Keratinocyte (primary cell): ENCODE measurements at regions not wholly inside any gene's neighbourhood (a gene's known extent, or its start where the extent isn't known, plus 50 kb on each side); places are given as distances from the start of the nearest gene placed in this dataset.

Source experiments
- DNase-seq: peaks from one replicate; pipeline ENCODE4 v3.0.0-alpha.2; 2011; ENCODE audit warnings: low read depth, missing footprints, low spot score
- FAIRE-seq: peaks from 2 replicates; lab custom pipeline; 2011; peaks lifted over from hg19 to GRCh38; lab: Jason Lieb, UNC
- H2AFZ ChIP-seq: 2 replicates; pipeline ENCODE4 v1.6.0; 2012; ENCODE audit warnings: low read length, control low read depth, inconsistent platforms; ENCODE audit not compliant: control insufficient read depth
- H3K27ac ChIP-seq: 2 replicates; pipeline ENCODE4 v1.5.1; 2011; ENCODE audit warnings: low read length; ENCODE audit not compliant: control insufficient read depth, insufficient read depth
- H3K27me3 ChIP-seq: 3 replicates; pipeline ENCODE4 v1.6.0; 2011; ENCODE audit warnings: low read length; ENCODE audit not compliant: control insufficient read depth, insufficient read depth; ENCODE audit errors: extremely low read depth
- H3K36me3 ChIP-seq, 2 experiments: 2 replicates in 1 of 2; 3 replicates in 1 of 2; pipeline ENCODE4 v1.5.1; 2011; ENCODE audit warnings: low read length in 2 of 2, mild to moderate bottlenecking in 1 of 2; ENCODE audit not compliant: control insufficient read depth in 2 of 2, insufficient read depth in 2 of 2; ENCODE audit errors: extremely low read depth in 1 of 2
- H3K4me1 ChIP-seq: 3 replicates; pipeline ENCODE4 v1.5.1; 2011; ENCODE audit warnings: low read length; ENCODE audit not compliant: control insufficient read depth, insufficient read depth; ENCODE audit errors: extremely low read depth
- H3K4me2 ChIP-seq: 3 replicates; pipeline ENCODE4 v1.6.0; 2011; ENCODE audit warnings: low read depth, low read length; ENCODE audit not compliant: control insufficient read depth, insufficient read depth; ENCODE audit errors: extremely low read depth
- H3K4me3 ChIP-seq, 3 experiments: fragments of 200-600 bp in 1 of 3; sonication (generic) in 1 of 3; 2 replicates in 2 of 3; 3 replicates in 1 of 3; pipeline ENCODE4 v1.5.1; 2011 to 2016; ENCODE audit warnings: low read length in 3 of 3, mild to moderate bottlenecking in 3 of 3, control low read depth in 2 of 3, inconsistent platforms in 1 of 3, low read depth in 1 of 3, mixed read lengths in 1 of 3, mixed run types in 1 of 3, moderate library complexity in 1 of 3; ENCODE audit not compliant: control insufficient read depth in 2 of 3, insufficient read depth in 2 of 3; ENCODE audit errors: extremely low read depth in 1 of 3
- H3K79me2 ChIP-seq: 2 replicates; pipeline ENCODE4 v1.6.0; 2012; ENCODE audit warnings: low read length; ENCODE audit not compliant: control insufficient read depth, insufficient read depth
- H3K9ac ChIP-seq: 3 replicates; pipeline ENCODE4 v1.6.0; 2011; ENCODE audit warnings: low read length; ENCODE audit not compliant: control insufficient read depth, insufficient read depth; ENCODE audit errors: extremely low read depth
- H3K9me1 ChIP-seq: 3 replicates; pipeline ENCODE4 v1.6.0; 2011; ENCODE audit warnings: low read length; ENCODE audit not compliant: control insufficient read depth, insufficient read depth; ENCODE audit errors: extremely low read depth
- H3K9me3 ChIP-seq: 2 replicates; pipeline ENCODE4 v1.5.1; 2012; ENCODE audit warnings: low read depth, low read length; ENCODE audit not compliant: control insufficient read depth
- H4K20me1 ChIP-seq: 3 replicates; pipeline ENCODE4 v1.6.0; 2011; ENCODE audit warnings: low read length; ENCODE audit not compliant: control insufficient read depth, insufficient read depth; ENCODE audit errors: extremely low read depth
- CTCF ChIP-seq, 3 experiments: IDR thresholded peaks in 1 of 3; conservative IDR thresholded peaks in 1 of 3; optimal IDR thresholded peaks in 1 of 3; 2 replicates in 2 of 3; 3 replicates in 1 of 3; pipeline versions ENCODE3 to v1.5.1; 2011; ENCODE audit warnings: low read length in 3 of 3, mild to moderate bottlenecking in 3 of 3, moderate library complexity in 2 of 3, control low read depth in 1 of 3, inconsistent platforms in 1 of 3; ENCODE audit not compliant: insufficient read depth in 2 of 3; ENCODE audit errors: extremely low read depth in 1 of 3
- EZH2 ChIP-seq: IDR thresholded peaks from one replicate; pipeline ENCODE4 v1.6.1; 2012; ENCODE audit warnings: inconsistent platforms, mild to moderate bottlenecking, low read length, moderate library complexity
- dilution Hi-C: fragments of 300-500 bp; cut with MboI; formaldehyde crosslinking; loops from one replicate; pipeline ENCODE4 v1.7.0; 2020; ENCODE audit warnings: low sequenced_read_pairs; ENCODE audit not compliant: extremely low pct_ligation_motif_present

- H2AFZ ChIP-seq = no peak overlapping the region
- H3K79me2 ChIP-seq = no peaks in the 10 kb centered on the region
- FAIRE-seq (no peak), DNase-seq (no peak)
- no peak overlapping the region for H3K4me3 ChIP-seq
- H3K27ac ChIP-seq = no peak overlapping the region
- no peaks in the 10 kb centered on the region for H3K9me1 ChIP-seq
- no peak overlapping the region for H3K9ac ChIP-seq
- H4K20me1 ChIP-seq = no peaks in the 10 kb centered on the region
- H3K36me3 ChIP-seq = no peaks in the 10 kb centered on the region
- no peak overlapping the region for H3K4me2 ChIP-seq
- no peaks in the 10 kb centered on the region for H3K4me1 ChIP-seq
- dilution Hi-C loops = no loop called here
- H3K9me3 ChIP-seq = no peaks in the 10 kb centered on the region
- TF ChIP-seq CTCF (optimal IDR thresholded peaks at IDR 0.05 in 1 of 3, IDR thresholded peaks at IDR 0.05 in 1 of 3, conservative IDR thresholded peaks at IDR 0.05 in 1 of 3; ENCODE audit: extremely low read depth in 1 of 3, insufficient read depth in 2 of 3, low read length in 3 of 3) (no peak), EZH2 (no peak)
- H3K27me3 ChIP-seq = no peaks in the 10 kb centered on the region
Observed at GRCh38 chr12:19646599-19646998, 207.3 kb downstream of the AEBP2 start.

GRCh38 chr12:19647806-19648556, 208.7 kb downstream of the AEBP2 start:
- no peak for DNase-seq
- no peak for TF ChIP-seq EZH2
- TF ChIP-seq CTCF (optimal IDR thresholded peaks at IDR 0.05 in 1 of 3, IDR thresholded peaks at IDR 0.05 in 1 of 3, conservative IDR thresholded peaks at IDR 0.05 in 1 of 3; ENCODE audit: extremely low read depth in 1 of 3, insufficient read depth in 2 of 3, low read length in 3 of 3) = no peak
- no peaks in the 10 kb centered on the region for H3K9me1 ChIP-seq
- H3K9me3 ChIP-seq = no peaks in the 10 kb centered on the region
- no peak overlapping the region for H3K27ac ChIP-seq
- H2AFZ ChIP-seq = no peak overlapping the region
- dilution Hi-C loops = no loop called here
- no peak overlapping the region for H3K4me2 ChIP-seq
- no peaks in the 10 kb centered on the region for H3K27me3 ChIP-seq
- FAIRE-seq = no peak
- H4K20me1 ChIP-seq = no peaks in the 10 kb centered on the region
- H3K9ac ChIP-seq = no peak overlapping the region
- H3K36me3 ChIP-seq = no peaks in the 10 kb centered on the region
- no peaks in the 10 kb centered on the region for H3K79me2 ChIP-seq
- no peaks in the 10 kb centered on the region for H3K4me1 ChIP-seq
- no peak overlapping the region for H3K4me3 ChIP-seq
